Retinal pigment epithelial cell (primary cell): ENCODE measurements at regions not wholly inside any gene's neighbourhood (a gene's known extent, or its start where the extent isn't known, plus 50 kb on each side); places are given as distances from the start of the nearest gene placed in this dataset.

Experiments used
- DNase-seq: peaks from one replicate; pipeline ENCODE4 v3.0.0-alpha.2; 2010; ENCODE audit warnings: low read depth
- H3K4me3 ChIP-seq: 2 replicates; pipeline ENCODE4 v1.5.1; 2011; ENCODE audit warnings: mild to moderate bottlenecking, low read length, control low read depth, moderate library complexity
- CTCF ChIP-seq: conservative IDR thresholded peaks from 2 replicates; pipeline ENCODE4 v1.5.1; 2011; ENCODE audit warnings: low read depth, low read length, control low read depth, inconsistent platforms

GRCh38 chr1:209400351-209401220 is 182.9 kb upstream of the CAMK1G start:
- no peak for TF ChIP-seq CTCF
- no peak for DNase-seq
- H3K4me3 ChIP-seq, result no peak overlapping the region

GRCh38 chr1:209402697-209403096 is 180.8 kb upstream of the CAMK1G start:
- no peak for DNase-seq
- H3K4me3 ChIP-seq, result no peak overlapping the region
- TF ChIP-seq CTCF, result no peak

GRCh38 chr1:209403921-209404320 is 179.6 kb upstream of the CAMK1G start:
- no peak overlapping the region for H3K4me3 ChIP-seq
- no peak for TF ChIP-seq CTCF
- no peak for DNase-seq

GRCh38 chr1:209404577-209404976 is 178.9 kb upstream of the CAMK1G start:
- no peak for DNase-seq
- H3K4me3 ChIP-seq, result no peak overlapping the region
- TF ChIP-seq CTCF, result no peak

- no peak for TF ChIP-seq CTCF
- DNase-seq, result no peak
- no peak overlapping the region for H3K4me3 ChIP-seq
These were observed 178.2 kb upstream of the CAMK1G start for GRCh38 chr1:209405183-209405814.

GRCh38 chr1:209406168-209406567 is 177.3 kb upstream of the CAMK1G start:
- no peak for DNase-seq
- TF ChIP-seq CTCF, result no peak

GRCh38 chr1:209406595-209406994 is 176.9 kb upstream of the CAMK1G start:
- TF ChIP-seq CTCF, result no peak
- no peak overlapping the region for H3K4me3 ChIP-seq
- DNase-seq, result no peak

More at GRCh38 chr1:209406168-209406567, 177.3 kb upstream of the CAMK1G start:
- no peak overlapping the region for H3K4me3 ChIP-seq
